HEK293T (cell line): ENCODE measurements at regions not wholly inside any gene's neighbourhood (a gene's known extent, or its start where the extent isn't known, plus 50 kb on each side); places are given as distances from the start of the nearest gene placed in this dataset.
"Not testable (repeated sequence)": the region's sequence is repeated elsewhere in the genome, so short reads cannot be mapped to it uniquely, and the experiment has no call there.

ENCODE experiments used
- CTCF ChIA-PET: fragments of 350-600 bp; formaldehyde crosslinking; extraction: SDS; loops from one replicate; lab custom pipeline; 2021; ENCODE audit warnings: antibody characterized with exemption, inconsistent platforms; lab: Yijun Ruan, JAX
- POLR2A ChIA-PET: fragments of 350-600 bp; formaldehyde crosslinking; extraction: SDS; loops from one replicate; lab custom pipeline; 2020; ENCODE audit warnings: antibody characterized with exemption, inconsistent platforms; lab: Yijun Ruan, JAX
- DNase-seq: peaks from one replicate; pipeline ENCODE4 v3.0.0; 2012; ENCODE audit warnings: mixed read lengths; ENCODE audit errors: extremely low spot score
- ARNT ChIP-seq: fragments of 450-650 bp; IDR thresholded peaks from 2 replicates; pipeline ENCODE4 v1.6.1; 2017; ENCODE audit warnings: mild to moderate bottlenecking
- BHLHE40 ChIP-seq: fragments of 450-650 bp; IDR thresholded peaks from 2 replicates; pipeline ENCODE4 v1.6.1; 2016; ENCODE audit warnings: mild to moderate bottlenecking, moderate library complexity, borderline replicate concordance
- CTBP1 ChIP-seq: fragments of 450-650 bp; IDR thresholded peaks from 2 replicates; pipeline ENCODE4 v1.6.1; 2016; ENCODE audit warnings: borderline replicate concordance
- ELF4 ChIP-seq: fragments of 450-650 bp; IDR thresholded peaks from 2 replicates; pipeline ENCODE4 v1.6.1; 2017; ENCODE audit warnings: antibody characterized with exemption
- FOXA1 ChIP-seq: fragments of 450-650 bp; IDR thresholded peaks from 2 replicates; pipeline ENCODE4 v1.6.1; 2016; ENCODE audit warnings: mild to moderate bottlenecking
- FOXK2 ChIP-seq: fragments of 450-650 bp; IDR thresholded peaks from 2 replicates; pipeline ENCODE4 v1.6.1; 2016; ENCODE audit warnings: mild to moderate bottlenecking
- FOXM1 ChIP-seq: fragments of 450-650 bp; IDR thresholded peaks from 2 replicates; pipeline ENCODE4 v1.6.1; 2017; ENCODE audit warnings: mild to moderate bottlenecking, borderline replicate concordance
- L3MBTL2 ChIP-seq: fragments of 450-650 bp; conservative IDR thresholded peaks from 2 replicates; pipeline ENCODE4 v1.6.1; 2016; ENCODE audit warnings: mild to moderate bottlenecking
- LEF1 ChIP-seq: fragments of 450-650 bp; IDR thresholded peaks from 2 replicates; pipeline ENCODE4 v1.6.1; 2017; ENCODE audit warnings: mild to moderate bottlenecking, borderline replicate concordance
- NFRKB ChIP-seq: fragments of 450-650 bp; IDR thresholded peaks from 2 replicates; pipeline ENCODE4 v1.6.1; 2016; ENCODE audit warnings: mild to moderate bottlenecking, moderate library complexity
- SP1 ChIP-seq: fragments of 450-650 bp; IDR thresholded peaks from 2 replicates; pipeline ENCODE4 v1.6.1; 2017
- SUZ12 ChIP-seq: fragments of 450-650 bp; IDR thresholded peaks from 2 replicates; pipeline ENCODE4 v1.6.1; 2016; ENCODE audit warnings: mild to moderate bottlenecking
- TARDBP ChIP-seq: fragments of 450-650 bp; IDR thresholded peaks from 2 replicates; pipeline ENCODE4 v1.6.1; 2016
- ZNF384 ChIP-seq: fragments of 450-650 bp; IDR thresholded peaks from 2 replicates; pipeline ENCODE4 v1.6.1; 2016
- TF ChIP-seq, protein P1 (sequence below): fragments of 450-650 bp; IDR thresholded peaks from 2 replicates; pipeline ENCODE4 v1.6.1; 2016

DNA sequence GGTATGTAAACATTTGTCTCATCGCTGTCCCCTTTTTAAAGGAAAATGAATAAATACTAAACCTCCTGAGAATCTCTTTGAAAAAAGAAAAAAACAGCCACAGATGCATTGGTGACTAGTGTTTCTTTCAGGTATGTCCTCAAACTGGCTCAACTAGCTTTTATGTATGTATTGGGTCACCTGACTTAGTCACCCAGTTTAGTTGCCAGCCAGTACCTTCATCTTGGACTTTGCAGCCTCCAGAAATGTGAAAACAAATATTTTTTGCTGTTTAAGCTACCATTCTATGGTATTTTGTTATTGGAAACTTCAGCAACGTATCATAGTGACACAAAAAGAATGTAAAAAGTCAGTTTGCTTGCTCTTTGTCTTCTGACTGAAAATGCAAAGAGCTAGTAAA lies 1263.5 kb downstream of the FAM133A start:
- ChIA-PET POLR2A (no interaction called here), CTCF (no interaction called here)
- TF ChIP-seq BHLHE40 (no peak), SUZ12 (no peak), TARDBP (no peak)
- TF ChIP-seq, protein P1, sequence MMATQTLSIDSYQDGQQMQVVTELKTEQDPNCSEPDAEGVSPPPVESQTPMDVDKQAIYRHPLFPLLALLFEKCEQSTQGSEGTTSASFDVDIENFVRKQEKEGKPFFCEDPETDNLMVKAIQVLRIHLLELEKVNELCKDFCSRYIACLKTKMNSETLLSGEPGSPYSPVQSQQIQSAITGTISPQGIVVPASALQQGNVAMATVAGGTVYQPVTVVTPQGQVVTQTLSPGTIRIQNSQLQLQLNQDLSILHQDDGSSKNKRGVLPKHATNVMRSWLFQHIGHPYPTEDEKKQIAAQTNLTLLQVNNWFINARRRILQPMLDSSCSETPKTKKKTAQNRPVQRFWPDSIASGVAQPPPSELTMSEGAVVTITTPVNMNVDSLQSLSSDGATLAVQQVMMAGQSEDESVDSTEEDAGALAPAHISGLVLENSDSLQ, result no peak

DNA sequence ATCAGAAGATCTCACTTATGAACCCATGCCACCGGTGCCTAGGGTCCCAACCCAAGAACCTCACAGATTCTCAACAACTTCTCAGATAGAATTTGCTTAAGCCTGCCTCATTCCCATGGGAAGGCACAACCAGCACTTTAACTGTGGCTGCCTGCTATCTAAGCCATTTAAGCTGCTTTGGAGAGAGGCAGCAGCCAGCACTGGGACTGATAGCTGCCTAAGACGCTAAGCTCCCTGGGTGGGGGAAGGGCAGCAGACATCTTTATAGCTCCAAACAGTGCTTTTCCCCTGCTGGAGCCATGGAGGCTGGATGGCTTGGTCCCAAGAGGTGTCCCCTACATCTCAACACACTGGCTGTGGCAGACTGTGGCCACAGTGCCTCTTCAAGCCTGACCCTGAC lies 1268.6 kb downstream of the FAM133A start:
- CTCF ChIA-PET, result no interaction called here
- TF ChIP-seq L3MBTL2 (no peak), FOXA1 (no peak), BHLHE40 (no peak), TARDBP (no peak), NFRKB (no peak), ELF4 (no peak), CTBP1 (no peak), SP1 (no peak), SUZ12 (no peak)
- POLR2A ChIA-PET, result no interaction called here
- DNase-seq, result no peak

More for the DNA sequence above, 1263.5 kb downstream of the FAM133A start:
- no peak for DNase-seq

DNA sequence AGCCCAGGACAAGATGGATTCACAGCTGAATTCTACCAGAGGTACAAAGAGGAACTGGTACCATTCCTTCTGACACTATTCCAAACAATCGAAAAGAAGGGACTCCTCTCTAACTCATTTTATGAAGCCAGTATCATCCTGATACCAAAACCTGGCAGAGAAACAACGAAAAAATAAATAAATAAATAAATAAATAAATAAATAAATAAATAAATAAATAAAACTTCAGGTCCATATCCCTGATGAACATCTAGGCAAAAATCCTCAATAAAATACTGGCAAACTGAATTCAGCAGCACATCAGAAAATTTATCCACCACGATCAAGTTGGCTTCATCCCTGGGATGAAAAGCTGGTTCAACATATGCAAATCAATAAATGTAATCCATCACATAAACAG lies 1272.1 kb downstream of the FAM133A start:
- CTCF ChIA-PET, POLR2A ChIA-PET, DNase-seq: not testable (repeated sequence)

DNA sequence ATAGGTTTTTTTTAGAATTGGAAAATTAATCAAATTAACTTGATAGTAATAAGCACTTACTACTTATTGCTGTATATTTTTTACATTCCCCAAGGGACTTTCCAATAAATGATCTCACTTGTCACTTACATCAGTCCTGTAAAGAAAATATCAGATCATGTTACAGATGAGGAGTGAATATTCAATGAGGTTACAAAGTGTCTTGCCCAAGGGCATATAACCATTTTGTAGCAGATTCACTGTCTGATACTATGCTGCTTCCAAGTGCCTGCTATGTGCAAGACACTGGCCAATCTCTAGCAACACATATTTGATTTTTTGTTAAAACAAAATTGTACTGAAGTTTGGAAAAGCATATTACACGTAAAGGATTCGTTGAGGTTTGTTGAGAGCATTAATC lies 1287.7 kb downstream of the FAM133A start:
- POLR2A ChIA-PET, result no interaction called here
- DNase-seq, result no peak
- CTCF ChIA-PET, result no interaction called here
- peak; percentile 37; the same call in 1 of the 2 replicates for TF ChIP-seq CTBP1
- no peak for TF ChIP-seq L3MBTL2

DNA sequence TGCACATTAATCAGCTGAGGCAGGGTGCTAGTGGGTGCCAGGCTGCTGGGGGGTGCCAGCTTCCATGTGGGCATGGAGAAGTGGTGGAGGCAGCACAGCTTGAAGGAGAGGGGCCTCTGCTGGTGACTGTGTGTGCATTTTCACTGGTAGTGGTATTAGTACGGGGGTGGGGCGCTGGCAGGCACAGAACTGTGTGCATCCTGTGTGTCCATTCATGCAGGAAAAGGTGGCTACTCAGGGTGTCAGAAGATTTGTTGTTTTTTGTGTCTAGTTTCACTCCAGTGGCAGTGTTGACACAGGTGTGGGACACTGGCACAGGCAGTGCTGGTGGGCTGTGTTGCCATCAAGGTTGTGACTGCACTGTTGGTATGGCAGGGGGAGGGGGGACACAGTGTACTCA lies 1303.6 kb downstream of the FAM133A start:
- DNase-seq, result no peak
- no peak for TF ChIP-seq NFRKB
- TF ChIP-seq TARDBP, result no peak
- TF ChIP-seq FOXK2, result no peak
- no peak for TF ChIP-seq ELF4
- no peak for TF ChIP-seq ARNT
- TF ChIP-seq BHLHE40, result no peak
- TF ChIP-seq ZNF384, result no peak
- POLR2A ChIA-PET, result no interaction called here
- CTCF ChIA-PET, result no interaction called here

DNA sequence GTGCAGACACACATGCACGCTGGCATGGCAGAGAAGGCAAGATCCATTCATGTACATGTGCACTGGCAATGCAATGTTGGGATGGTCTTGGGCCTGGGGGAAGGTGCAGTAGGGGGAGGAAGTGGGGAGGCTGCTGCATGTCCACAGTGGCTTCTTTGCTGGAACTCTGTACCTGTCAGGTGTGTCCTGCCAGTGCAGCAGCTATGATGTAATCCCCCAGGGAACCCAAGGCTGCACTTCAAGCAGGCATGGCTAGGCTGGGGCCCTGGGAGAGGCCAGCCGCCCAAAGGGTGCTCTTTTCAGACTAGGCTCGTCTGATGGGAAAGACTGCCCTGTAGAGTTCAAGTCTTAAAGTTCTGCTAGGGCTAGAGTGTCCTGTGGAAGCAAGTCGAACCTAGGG lies 1304.0 kb downstream of the FAM133A start:
- POLR2A ChIA-PET, result no interaction called here
- TF ChIP-seq L3MBTL2, result no peak
- no peak for TF ChIP-seq LEF1
- no peak for TF ChIP-seq FOXK2
- TF ChIP-seq TARDBP, result no peak
- TF ChIP-seq ARNT, result no peak
- TF ChIP-seq SP1, result no peak
- no peak for TF ChIP-seq NFRKB
- TF ChIP-seq CTBP1, result no peak
- TF ChIP-seq BHLHE40, result no peak
- no peak for TF ChIP-seq ELF4
- TF ChIP-seq FOXA1, result no peak
- TF ChIP-seq, protein P1, result no peak
- TF ChIP-seq ZNF384, result no peak
- no peak for TF ChIP-seq FOXM1
- CTCF ChIA-PET, result no interaction called here
- no peak for DNase-seq
